HEK293 (cell line): ENCODE measurements at regions not wholly inside any gene's neighbourhood (a gene's known extent, or its start where the extent isn't known, plus 50 kb on each side); places are given as distances from the start of the nearest gene placed in this dataset.

ENCODE experiments used
- CTCF ChIA-PET: fragments of 350-600 bp; formaldehyde crosslinking; extraction: SDS; loops from one replicate; lab custom pipeline; 2021; ENCODE audit warnings: antibody characterized with exemption; lab: Yijun Ruan, JAX
- POLR2A ChIA-PET: fragments of 300-600 bp; formaldehyde crosslinking; extraction: SDS; loops from one replicate; lab custom pipeline; 2020; ENCODE audit warnings: antibody characterized with exemption, inconsistent platforms; lab: Yijun Ruan, JAX
- H3K27ac ChIP-seq: fragments of 200-500 bp; sonication (Bioruptor generic); 2 replicates; pipeline ENCODE4 v1.5.1; 2014; ENCODE audit warnings: low read depth, low read length, control low read depth, inconsistent platforms; ENCODE audit errors: extremely low read depth
- H3K36me3 ChIP-seq, 2 experiments: fragments of 200-500 bp in 1 of 2; sonication (Bioruptor generic) in 1 of 2; 1 replicate in 1 of 2; 2 replicates in 1 of 2; pipeline ENCODE4 v1.5.1; 2014 to 2017; ENCODE audit warnings: inconsistent platforms in 2 of 2, low read length in 2 of 2; ENCODE audit not compliant: control insufficient read depth in 2 of 2, insufficient read depth in 1 of 2
- H3K4me1 ChIP-seq: fragments of 200-500 bp; sonication (Bioruptor generic); 2 replicates; pipeline ENCODE4 v1.5.1; 2014; ENCODE audit warnings: mild to moderate bottlenecking, low read length, inconsistent platforms; ENCODE audit not compliant: control insufficient read depth, insufficient read depth
- H3K4me3 ChIP-seq: 2 replicates; pipeline ENCODE4 v1.5.1; 2011; ENCODE audit warnings: low read depth, mild to moderate bottlenecking, control low read depth, low read length, moderate library complexity
- H3K9me3 ChIP-seq: fragments of 200-500 bp; sonication (Bioruptor generic); 2 replicates; pipeline ENCODE4 v1.5.1; 2014; ENCODE audit warnings: low read depth, low read length, inconsistent platforms; ENCODE audit not compliant: control insufficient read depth, insufficient read depth
- EGR2 ChIP-seq: fragments of 450-650 bp; formaldehyde crosslinking; IDR thresholded peaks from 2 replicates; pipeline ENCODE4 v1.5.1; 2016; ENCODE audit warnings: low read depth, missing biosample characterization, missing genetic modification characterization
- FEZF1 ChIP-seq: fragments of 450-650 bp; formaldehyde crosslinking; IDR thresholded peaks from 2 replicates; pipeline ENCODE4 v1.5.1; 2016; ENCODE audit warnings: missing biosample characterization, missing genetic modification characterization
- IKZF3 ChIP-seq: fragments of 450-650 bp; IDR thresholded peaks from 2 replicates; pipeline ENCODE4 v1.5.0; 2018; ENCODE audit warnings: missing biosample characterization, mild to moderate bottlenecking, missing genetic modification characterization, moderate library complexity
- KLF1 ChIP-seq: fragments of 450-650 bp; formaldehyde crosslinking; IDR thresholded peaks from 2 replicates; pipeline ENCODE4 v1.5.1; 2016; ENCODE audit warnings: missing biosample characterization, missing genetic modification characterization
- MEIS1 ChIP-seq: sonication (generic); formaldehyde crosslinking; IDR thresholded peaks from 2 replicates; pipeline ENCODE4 v1.8.1; 2022; ENCODE audit warnings: missing genetic modification reagents, mild to moderate bottlenecking, borderline replicate concordance
- SP2 ChIP-seq: fragments of 450-650 bp; formaldehyde crosslinking; IDR thresholded peaks from 2 replicates; pipeline ENCODE4 v1.5.1; 2016; ENCODE audit warnings: missing biosample characterization, missing genetic modification characterization
- ZBTB48 ChIP-seq: fragments of 450-650 bp; formaldehyde crosslinking; IDR thresholded peaks from 2 replicates; pipeline ENCODE4 v1.5.1; 2016; ENCODE audit warnings: missing biosample characterization, missing genetic modification characterization
- ZEB2 ChIP-seq: fragments of 450-650 bp; formaldehyde crosslinking; IDR thresholded peaks from 2 replicates; pipeline ENCODE4 v1.5.1; 2016; ENCODE audit warnings: missing biosample characterization, missing genetic modification characterization
- ZNF112 ChIP-seq: fragments of 450-650 bp; formaldehyde crosslinking; IDR thresholded peaks from 2 replicates; pipeline ENCODE4 v1.5.0; 2017; ENCODE audit warnings: missing biosample characterization, missing genetic modification characterization
- ZNF274 ChIP-seq, 2 experiments: fragments of 200-500 bp in 1 of 2; fragments of 450-650 bp in 1 of 2; sonication (Bioruptor generic) in 1 of 2; formaldehyde crosslinking in 1 of 2; IDR thresholded peaks; 2 replicates each; pipeline versions ENCODE4 v1.5.1 to v1.6.1; 2014 to 2016; ENCODE audit warnings: borderline replicate concordance in 1 of 2, inconsistent platforms in 1 of 2, low read length in 1 of 2, missing biosample characterization in 1 of 2, missing genetic modification characterization in 1 of 2
- ZNF514 ChIP-seq: fragments of 450-650 bp; formaldehyde crosslinking; IDR thresholded peaks from 2 replicates; pipeline ENCODE4 v1.5.1; 2016; ENCODE audit warnings: missing biosample characterization, missing genetic modification characterization
- ZNF571 ChIP-seq: fragments of 450-650 bp; formaldehyde crosslinking; IDR thresholded peaks from 2 replicates; pipeline ENCODE4 v1.5.0; 2017; ENCODE audit warnings: missing biosample characterization, missing genetic modification characterization
- ZNF670 ChIP-seq: fragments of 450-650 bp; formaldehyde crosslinking; IDR thresholded peaks from 2 replicates; pipeline ENCODE4 v1.5.1; 2016; ENCODE audit warnings: missing biosample characterization, missing genetic modification characterization, low read depth
- ZNF768 ChIP-seq: fragments of 450-650 bp; formaldehyde crosslinking; IDR thresholded peaks from 2 replicates; pipeline ENCODE4 v1.5.1; 2018; ENCODE audit warnings: missing biosample characterization, mild to moderate bottlenecking, missing genetic modification characterization
- ZNF830 ChIP-seq: fragments of 450-650 bp; IDR thresholded peaks from 2 replicates; pipeline ENCODE4 v1.5.0; 2018; ENCODE audit warnings: missing biosample characterization, missing genetic modification characterization, low read depth, mild to moderate bottlenecking, moderate library complexity
- ZNF837 ChIP-seq: fragments of 450-650 bp; formaldehyde crosslinking; IDR thresholded peaks from 2 replicates; pipeline ENCODE4 v1.5.1; 2016; ENCODE audit warnings: missing biosample characterization, missing genetic modification characterization
- ZSCAN23 ChIP-seq: fragments of 450-650 bp; formaldehyde crosslinking; IDR thresholded peaks from 2 replicates; pipeline ENCODE4 v1.5.1; 2016; ENCODE audit warnings: missing biosample characterization, missing genetic modification characterization
- ZSCAN30 ChIP-seq: fragments of 450-650 bp; IDR thresholded peaks from 2 replicates; pipeline ENCODE4 v1.5.1; 2018; ENCODE audit warnings: missing biosample characterization, mild to moderate bottlenecking, missing genetic modification characterization, moderate library complexity
- TF ChIP-seq, protein P1 (sequence below): fragments of 450-650 bp; formaldehyde crosslinking; IDR thresholded peaks from 2 replicates; pipeline ENCODE4 v1.5.1; 2016; ENCODE audit warnings: missing biosample characterization, missing genetic modification characterization
- TF ChIP-seq, protein P2 (sequence below): IDR thresholded peaks from 2 replicates; pipeline ENCODE4 v1.6.1; 2011; ENCODE audit warnings: mild to moderate bottlenecking, low read depth, low read length, borderline replicate concordance
- TF ChIP-seq, protein P3 (sequence below): fragments of 450-650 bp; formaldehyde crosslinking; IDR thresholded peaks from 2 replicates; pipeline ENCODE4 v1.5.1; 2017; ENCODE audit warnings: missing biosample characterization, missing genetic modification characterization
- TF ChIP-seq, protein P4 (sequence below): fragments of 450-650 bp; formaldehyde crosslinking; IDR thresholded peaks from 2 replicates; pipeline ENCODE4 v1.5.1; 2016; ENCODE audit warnings: missing biosample characterization, missing genetic modification characterization
- TF ChIP-seq, protein P5 (sequence below): fragments of 450-650 bp; formaldehyde crosslinking; IDR thresholded peaks from 2 replicates; pipeline ENCODE4 v1.5.1; 2016; ENCODE audit warnings: missing biosample characterization, missing genetic modification characterization

DNA sequence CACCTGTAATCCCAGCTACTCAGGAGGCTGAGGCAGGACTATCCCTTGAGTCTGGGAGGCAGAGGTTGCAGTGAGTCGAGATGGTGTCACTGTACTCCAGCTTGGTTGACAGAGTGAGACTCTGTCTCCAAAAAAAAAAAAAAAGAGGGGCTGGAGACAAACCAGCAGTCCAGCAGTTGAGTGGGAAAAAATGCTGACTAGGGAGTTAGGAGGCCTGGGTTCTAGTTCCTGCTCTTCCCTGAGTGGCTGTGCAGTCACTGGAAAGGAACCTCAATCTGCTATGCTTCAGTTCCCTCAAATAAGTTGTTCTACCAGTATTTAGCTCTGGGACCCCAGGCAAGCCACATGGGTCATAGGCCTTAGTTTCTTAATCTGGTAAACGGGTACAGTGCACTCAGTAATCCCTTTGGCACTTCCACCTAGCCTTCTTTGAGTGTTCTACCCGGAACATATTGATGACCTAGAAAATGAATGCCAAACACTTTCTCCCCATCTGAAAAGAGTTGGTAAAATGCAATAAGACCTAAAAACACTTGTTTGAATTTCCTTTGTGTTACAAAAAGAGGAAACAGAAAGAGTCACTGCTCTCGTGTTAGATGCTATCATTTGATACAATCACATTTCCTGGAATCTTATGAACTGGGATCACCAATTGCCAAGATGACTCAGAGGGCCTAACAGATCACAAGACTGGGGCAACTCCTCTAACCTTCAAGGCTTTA is 99.3 kb upstream of the EGFL6 start:
- TF ChIP-seq, protein P1, sequence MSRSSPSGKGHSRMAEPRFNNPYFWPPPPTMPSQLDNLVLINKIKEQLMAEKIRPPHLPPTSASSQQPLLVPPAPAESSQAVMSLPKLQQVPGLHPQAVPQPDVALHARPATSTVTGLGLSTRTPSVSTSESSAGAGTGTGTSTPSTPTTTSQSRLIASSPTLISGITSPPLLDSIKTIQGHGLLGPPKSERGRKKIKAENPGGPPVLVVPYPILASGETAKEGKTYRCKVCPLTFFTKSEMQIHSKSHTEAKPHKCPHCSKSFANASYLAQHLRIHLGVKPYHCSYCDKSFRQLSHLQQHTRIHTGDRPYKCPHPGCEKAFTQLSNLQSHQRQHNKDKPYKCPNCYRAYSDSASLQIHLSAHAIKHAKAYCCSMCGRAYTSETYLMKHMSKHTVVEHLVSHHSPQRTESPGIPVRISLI (tag by site-specific recombination), result no peak
- TF ChIP-seq, protein P2, sequence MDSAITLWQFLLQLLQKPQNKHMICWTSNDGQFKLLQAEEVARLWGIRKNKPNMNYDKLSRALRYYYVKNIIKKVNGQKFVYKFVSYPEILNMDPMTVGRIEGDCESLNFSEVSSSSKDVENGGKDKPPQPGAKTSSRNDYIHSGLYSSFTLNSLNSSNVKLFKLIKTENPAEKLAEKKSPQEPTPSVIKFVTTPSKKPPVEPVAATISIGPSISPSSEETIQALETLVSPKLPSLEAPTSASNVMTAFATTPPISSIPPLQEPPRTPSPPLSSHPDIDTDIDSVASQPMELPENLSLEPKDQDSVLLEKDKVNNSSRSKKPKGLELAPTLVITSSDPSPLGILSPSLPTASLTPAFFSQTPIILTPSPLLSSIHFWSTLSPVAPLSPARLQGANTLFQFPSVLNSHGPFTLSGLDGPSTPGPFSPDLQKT, result no peak
- TF ChIP-seq ZNF112 (tag by site-specific recombination) (no peak), FEZF1 (tag by site-specific recombination) (no peak), SP2 (tag by site-specific recombination) (no peak), ZNF837 (no peak), KLF1 (tag by site-specific recombination) (no peak), ZNF830 (tag by site-specific recombination) (no peak), EGR2 (tag by site-specific recombination) (no peak), ZNF274 (IDR thresholded peaks at IDR 0.05; ENCODE audit: low read length) (no peak), ZNF274 (tag by site-specific recombination; IDR thresholded peaks at IDR 0.05; ENCODE audit: borderline replicate concordance) (no peak), IKZF3 (tag by site-specific recombination) (no peak)
- TF ChIP-seq, protein P3, sequence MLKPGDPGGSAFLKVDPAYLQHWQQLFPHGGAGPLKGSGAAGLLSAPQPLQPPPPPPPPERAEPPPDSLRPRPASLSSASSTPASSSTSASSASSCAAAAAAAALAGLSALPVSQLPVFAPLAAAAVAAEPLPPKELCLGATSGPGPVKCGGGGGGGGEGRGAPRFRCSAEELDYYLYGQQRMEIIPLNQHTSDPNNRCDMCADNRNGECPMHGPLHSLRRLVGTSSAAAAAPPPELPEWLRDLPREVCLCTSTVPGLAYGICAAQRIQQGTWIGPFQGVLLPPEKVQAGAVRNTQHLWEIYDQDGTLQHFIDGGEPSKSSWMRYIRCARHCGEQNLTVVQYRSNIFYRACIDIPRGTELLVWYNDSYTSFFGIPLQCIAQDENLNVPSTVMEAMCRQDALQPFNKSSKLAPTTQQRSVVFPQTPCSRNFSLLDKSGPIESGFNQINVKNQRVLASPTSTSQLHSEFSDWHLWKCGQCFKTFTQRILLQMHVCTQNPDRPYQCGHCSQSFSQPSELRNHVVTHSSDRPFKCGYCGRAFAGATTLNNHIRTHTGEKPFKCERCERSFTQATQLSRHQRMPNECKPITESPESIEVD, result no peak
- CTCF ChIA-PET, result no interaction called here
- H3K27ac ChIP-seq, result no peak overlapping the region
- no peaks in the 10 kb centered on the region for H3K36me3 ChIP-seq
- H3K9me3 ChIP-seq, result no peaks in the 10 kb centered on the region
- POLR2A ChIA-PET, result interaction anchor here (0.7 kb wide), 1 partner anchor 234 kb away, joined by 3 read pairs; no protein-coding TSS in a partner anchor
- no peak overlapping the region for H3K4me3 ChIP-seq
- no peaks in the 10 kb centered on the region for H3K4me1 ChIP-seq

DNA sequence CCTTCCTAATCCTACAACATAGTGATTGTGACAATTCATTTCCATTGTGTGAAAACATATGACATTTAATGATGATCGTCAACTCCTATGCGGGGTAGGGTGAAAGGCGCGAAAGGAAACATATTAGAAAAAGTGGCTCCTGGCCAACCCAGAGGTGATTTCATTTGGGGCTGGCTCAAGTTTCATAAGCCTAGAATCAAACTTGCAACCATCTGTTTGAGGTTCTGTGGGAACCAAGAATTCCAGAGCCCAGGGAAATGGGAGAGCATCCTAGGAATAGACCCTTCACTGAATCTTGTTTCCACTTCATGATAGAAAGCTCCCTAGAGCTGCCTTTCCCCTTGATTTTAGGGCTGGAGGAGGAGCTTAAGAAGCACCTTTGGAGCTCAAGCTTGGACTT is 101.3 kb upstream of the EGFL6 start:
- no peaks in the 10 kb centered on the region for H3K36me3 ChIP-seq
- ChIA-PET CTCF (no interaction called here), POLR2A (no interaction called here)
- no peak overlapping the region for H3K4me3 ChIP-seq
- no peaks in the 10 kb centered on the region for H3K4me1 ChIP-seq
- no peak overlapping the region for H3K27ac ChIP-seq
- H3K9me3 ChIP-seq, result no peaks in the 10 kb centered on the region
- TF ChIP-seq ZSCAN23 (no peak), ZEB2 (tag by site-specific recombination) (no peak), ZNF768 (no peak), ZSCAN30 (tag by site-specific recombination) (no peak), ZNF670 (no peak), KLF1 (tag by site-specific recombination) (no peak), ZNF514 (tag by site-specific recombination) (no peak), MEIS1 (CRISPR knock-in tag) (no peak), IKZF3 (tag by site-specific recombination) (no peak), ZBTB48 (tag by site-specific recombination) (no peak), ZNF571 (tag by site-specific recombination) (no peak)
- TF ChIP-seq, protein P4, sequence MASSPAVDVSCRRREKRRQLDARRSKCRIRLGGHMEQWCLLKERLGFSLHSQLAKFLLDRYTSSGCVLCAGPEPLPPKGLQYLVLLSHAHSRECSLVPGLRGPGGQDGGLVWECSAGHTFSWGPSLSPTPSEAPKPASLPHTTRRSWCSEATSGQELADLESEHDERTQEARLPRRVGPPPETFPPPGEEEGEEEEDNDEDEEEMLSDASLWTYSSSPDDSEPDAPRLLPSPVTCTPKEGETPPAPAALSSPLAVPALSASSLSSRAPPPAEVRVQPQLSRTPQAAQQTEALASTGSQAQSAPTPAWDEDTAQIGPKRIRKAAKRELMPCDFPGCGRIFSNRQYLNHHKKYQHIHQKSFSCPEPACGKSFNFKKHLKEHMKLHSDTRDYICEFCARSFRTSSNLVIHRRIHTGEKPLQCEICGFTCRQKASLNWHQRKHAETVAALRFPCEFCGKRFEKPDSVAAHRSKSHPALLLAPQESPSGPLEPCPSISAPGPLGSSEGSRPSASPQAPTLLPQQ (tag by site-specific recombination), result no peak
- TF ChIP-seq, protein P5, sequence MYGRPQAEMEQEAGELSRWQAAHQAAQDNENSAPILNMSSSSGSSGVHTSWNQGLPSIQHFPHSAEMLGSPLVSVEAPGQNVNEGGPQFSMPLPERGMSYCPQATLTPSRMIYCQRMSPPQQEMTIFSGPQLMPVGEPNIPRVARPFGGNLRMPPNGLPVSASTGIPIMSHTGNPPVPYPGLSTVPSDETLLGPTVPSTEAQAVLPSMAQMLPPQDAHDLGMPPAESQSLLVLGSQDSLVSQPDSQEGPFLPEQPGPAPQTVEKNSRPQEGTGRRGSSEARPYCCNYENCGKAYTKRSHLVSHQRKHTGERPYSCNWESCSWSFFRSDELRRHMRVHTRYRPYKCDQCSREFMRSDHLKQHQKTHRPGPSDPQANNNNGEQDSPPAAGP (tag by site-specific recombination), result no peak
